ENCODE measurements at regions not wholly inside any gene's neighbourhood (a gene's known extent, or its start where the extent isn't known, plus 50 kb on each side); places are given as distances from the start of the nearest gene placed in this dataset.
"Not testable (repeated sequence)": the region's sequence is repeated elsewhere in the genome, so short reads cannot be mapped to it uniquely, and the experiment has no call there.

DNA sequence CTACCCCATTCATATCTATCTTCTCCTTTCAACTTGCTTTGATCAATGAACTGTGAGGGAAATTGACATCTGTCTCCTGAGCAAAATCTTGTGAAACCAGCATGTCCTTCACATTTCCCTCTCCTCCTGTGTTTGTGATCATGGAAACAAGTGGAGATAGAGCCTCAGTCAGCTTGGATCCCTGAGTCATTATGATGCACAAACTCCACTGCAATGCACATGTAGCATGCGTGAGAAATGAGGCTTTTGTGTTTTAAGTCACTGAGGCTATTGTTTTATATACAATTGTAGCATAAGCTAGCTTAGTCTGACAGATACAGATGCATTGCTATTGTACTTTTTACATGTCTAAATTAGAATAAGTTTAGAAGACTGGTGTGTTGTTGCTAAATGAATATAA lies 85.2 kb upstream of the HNMT start:
- intact Hi-C loops (cut with micrococcal nuclease), result no loop called here

DNA sequence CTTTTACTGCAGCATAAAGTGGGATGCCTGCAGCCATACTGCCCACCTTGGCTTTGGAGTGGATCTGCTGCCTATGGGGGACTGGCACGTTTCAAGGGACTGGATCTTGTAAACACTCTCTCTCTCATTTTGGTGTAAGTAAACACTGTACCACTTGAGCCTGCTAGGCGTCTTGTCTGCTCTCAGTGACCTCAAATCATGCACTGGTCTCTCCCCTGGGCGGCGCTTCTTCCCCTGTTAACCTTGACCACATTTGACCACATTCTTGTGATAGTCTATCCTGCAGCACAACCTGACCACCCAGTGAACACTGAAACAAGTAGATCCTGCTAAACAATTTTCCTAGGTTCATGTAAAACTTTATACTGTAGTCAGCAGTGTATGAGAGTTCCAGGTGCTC lies 82.6 kb upstream of the HNMT start:
- intact Hi-C loops (cut with micrococcal nuclease), result no loop called here

DNA sequence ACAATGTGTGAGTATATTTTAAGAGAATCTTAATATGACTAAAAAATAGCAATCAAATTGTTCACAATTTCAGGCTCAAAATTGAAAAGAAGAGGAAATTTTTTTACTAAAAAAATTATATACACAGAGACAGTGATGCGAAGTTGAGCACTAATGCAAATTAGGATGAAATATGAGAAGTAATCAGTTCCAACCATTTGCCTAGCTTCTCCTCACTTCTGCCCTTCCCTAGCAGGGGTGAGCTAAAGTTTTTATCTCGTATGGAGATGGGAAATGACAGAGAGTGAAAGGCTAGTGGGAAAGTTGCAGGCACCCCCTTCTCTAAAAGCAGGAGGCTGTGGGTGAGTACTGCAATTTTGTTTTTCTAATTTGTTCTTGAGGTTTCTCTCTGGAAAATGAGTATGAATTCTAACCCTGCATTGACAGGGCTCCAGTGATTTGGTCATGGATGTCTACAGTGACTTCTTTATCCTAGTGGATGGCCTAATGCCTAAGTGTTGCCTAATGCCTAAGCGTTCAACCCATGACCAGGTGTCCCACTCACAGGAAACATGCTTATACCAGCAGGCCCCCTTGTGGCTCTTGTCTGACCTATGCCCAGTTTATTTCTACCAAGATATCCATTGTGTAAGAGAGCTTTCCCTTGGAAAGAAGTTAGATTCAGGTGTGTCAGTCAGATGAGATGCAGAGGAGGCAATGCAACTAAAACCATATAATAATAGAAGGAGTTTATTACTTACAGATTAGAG lies 78.0 kb upstream of the HNMT start:
- intact Hi-C loops (cut with micrococcal nuclease), result no loop called here

DNA sequence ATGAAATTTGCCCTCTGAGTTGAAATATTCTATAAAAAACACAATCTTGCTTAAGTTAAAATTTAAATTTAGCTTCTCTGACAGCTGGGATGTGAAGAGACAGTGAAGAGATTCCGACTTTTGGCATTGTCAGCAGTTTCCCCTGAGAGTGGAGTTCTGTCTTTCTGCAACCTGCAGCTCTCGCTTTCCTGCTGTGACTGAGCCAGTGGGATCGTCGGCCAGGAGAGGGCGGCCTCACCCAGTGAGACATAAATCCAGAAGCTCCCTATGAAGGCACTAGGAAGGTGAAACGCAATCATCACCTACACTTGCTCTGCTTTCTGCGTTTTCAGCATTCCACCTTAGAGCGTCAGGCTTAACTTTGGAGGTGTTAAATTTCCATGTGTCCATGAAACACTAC lies 75.4 kb upstream of the HNMT start:
- intact Hi-C loops (cut with micrococcal nuclease), result no loop called here

DNA sequence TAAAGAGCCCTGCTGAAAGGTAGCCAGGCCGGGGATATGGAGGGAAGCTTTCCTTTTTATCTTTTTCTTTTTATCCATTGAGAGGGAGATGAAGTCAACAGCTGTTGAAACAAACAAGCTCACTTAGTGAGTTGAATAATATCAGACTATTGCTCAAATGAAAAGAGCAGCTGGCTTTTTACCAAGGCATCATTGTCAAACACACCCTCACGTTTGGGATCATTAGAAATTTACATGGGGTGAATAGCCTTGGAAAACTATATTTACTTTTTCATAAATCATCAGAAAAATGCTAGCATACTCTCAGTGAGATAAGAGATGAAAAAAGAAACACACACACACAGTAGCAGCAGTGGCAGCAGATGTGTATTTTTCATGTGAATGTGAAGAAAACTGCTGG lies 71.5 kb upstream of the HNMT start:
- intact Hi-C loops (cut with micrococcal nuclease), result no loop called here

DNA sequence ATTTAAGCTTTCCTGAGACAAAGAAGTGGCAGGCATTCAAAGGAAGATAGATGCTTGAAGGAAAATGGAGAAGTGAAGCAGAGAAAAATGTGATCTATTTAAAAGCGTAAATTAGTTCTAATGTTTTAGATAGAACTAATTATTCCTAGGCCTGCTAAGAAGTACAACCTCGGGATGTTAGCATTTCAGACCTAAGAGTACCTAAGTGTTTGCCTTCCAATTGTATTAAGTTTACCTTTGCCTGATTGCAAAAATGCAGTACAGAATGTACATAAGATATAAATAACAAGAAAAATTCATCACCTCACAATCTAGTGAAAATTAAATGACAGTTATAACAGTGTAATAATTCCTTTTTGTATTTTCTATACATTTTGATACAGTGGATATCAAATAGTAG lies 71.1 kb upstream of the HNMT start:
- intact Hi-C loops (cut with micrococcal nuclease), result no loop called here

DNA sequence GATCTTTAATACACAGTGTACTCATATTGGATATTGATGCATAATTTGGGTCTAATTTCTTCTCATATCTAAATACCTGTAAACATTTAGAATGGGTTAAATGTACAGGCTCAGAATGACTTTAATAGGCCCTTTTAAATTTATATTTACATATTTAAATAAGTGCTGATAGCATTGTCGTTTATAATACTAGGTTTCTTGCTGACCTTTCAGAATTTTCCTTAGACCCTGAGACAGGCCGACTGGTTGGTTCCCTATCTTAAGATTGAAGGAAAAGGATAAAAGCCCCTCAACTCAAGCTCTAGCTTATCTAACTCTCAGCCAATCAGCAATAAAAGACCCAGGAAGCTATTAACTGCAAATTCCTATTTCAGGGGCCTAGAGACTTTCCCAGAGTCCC lies 67.8 kb upstream of the HNMT start:
- intact Hi-C loops (cut with micrococcal nuclease), result no loop called here

DNA sequence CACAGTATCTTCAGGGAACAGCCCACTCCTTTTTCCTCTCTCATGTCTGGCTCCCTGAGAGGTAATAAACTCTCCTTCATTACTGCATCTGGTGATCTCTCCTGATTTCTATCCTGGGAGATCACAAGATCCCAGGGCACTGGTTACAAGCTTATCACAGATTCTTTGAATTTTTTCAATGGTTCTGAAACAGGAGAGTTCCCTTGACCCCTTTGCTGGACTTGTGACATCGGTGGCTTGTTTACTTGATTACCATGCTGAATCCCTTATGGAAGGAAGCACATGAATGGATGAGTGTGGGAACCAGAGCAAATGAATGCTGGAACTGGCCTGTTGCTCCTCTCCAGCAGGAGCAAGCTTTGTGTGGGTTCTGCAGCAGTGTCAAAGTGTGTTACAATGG lies 67.2 kb upstream of the HNMT start:
- intact Hi-C loops (cut with micrococcal nuclease), result no loop called here

DNA sequence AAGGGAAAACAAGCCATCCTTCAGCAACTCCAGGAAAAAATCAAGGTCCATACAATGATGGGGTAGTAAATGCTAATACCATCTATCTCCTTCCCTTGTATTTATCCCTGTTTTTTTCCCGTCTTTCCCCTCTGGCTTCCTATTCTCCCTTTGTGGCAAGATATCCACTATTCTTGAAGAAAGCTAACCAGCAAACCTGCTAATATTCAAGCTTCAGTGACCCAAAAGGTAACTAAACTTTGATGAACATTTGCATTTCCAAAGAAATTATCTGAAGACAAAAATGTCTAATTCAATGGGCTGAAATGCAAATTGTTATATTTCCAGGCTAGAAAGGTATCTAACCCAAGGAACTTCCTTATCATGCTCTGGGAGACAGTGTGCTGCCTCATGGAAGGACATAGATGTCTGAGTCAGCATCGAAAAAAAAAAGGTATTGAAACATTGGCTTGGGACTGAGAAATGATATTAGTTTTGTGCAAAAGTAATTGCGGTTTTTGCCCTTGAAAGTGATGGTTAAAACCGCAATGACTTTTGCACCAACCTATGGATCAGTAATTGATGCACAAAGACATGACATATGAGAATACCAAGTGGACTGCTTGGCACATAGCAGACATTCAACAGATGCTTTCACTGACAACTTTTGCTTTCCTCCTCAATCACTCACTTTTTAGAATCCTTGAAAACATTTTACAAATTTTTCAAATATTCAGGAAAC lies 63.7 kb upstream of the HNMT start:
- intact Hi-C loops (cut with micrococcal nuclease), result no loop called here

DNA sequence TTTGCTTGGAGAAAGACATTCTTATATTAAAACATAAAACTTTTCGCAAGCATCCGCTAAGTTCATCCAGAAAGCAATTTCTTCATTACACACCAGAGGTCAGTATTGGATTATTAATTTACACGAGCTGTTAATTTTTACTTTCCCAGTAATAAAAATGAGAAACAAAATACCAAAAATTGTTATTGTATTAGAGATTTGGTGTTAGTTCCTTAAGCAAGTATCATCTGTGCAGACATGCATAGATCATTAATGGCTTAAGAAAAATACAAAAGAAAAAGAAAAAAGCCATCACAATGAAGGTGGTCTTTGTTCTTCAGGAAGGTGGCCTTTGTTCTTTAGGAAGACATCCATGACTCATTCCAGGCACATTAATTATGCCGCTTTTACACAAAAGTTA lies 53.6 kb upstream of the HNMT start:
- intact Hi-C loops (cut with micrococcal nuclease), result loop anchor here (2.0 kb wide), 1 partner anchor 916 kb away; no protein-coding TSS in a partner anchor

DNA sequence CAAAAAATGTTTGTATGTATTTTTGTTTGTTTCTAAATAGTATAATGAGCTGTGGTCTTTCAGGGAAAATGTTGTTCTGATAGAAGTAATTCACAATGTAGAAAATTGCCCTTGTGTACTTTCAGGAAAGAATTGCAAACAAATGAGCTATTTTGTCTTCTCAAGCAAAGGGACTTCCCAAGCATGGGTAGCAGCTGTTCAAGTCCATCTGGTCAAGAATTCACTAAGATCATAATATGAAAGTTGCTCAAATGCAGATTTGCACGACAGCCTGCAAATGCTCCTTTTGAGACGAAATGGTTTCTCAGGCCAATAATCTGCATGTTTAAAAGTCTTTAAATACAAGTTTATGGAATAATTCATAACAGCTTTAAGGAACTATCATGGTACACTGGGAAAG lies 51.9 kb upstream of the HNMT start:
- intact Hi-C loops (cut with micrococcal nuclease), result no loop called here

DNA sequence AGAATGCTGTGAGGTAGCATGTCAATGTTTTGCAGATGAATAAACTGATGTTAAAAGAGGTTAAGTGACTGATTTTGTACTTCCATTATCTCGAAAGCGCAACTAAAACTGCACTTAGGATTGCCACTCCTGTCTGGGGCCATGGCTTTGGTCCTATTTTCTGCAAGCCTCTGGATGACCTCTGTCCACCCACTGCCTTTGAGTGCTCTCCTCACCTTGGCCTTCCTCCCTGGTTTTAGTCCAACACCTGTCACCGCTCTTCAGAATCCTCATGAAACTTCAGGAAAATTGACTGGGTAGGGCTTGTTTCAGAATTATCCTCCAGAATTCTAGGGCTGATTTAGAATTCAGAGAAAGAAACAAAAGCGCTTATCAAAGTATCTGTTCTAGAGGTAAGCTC lies 51.1 kb upstream of the HNMT start:
- intact Hi-C loops (cut with micrococcal nuclease), result no loop called here

DNA sequence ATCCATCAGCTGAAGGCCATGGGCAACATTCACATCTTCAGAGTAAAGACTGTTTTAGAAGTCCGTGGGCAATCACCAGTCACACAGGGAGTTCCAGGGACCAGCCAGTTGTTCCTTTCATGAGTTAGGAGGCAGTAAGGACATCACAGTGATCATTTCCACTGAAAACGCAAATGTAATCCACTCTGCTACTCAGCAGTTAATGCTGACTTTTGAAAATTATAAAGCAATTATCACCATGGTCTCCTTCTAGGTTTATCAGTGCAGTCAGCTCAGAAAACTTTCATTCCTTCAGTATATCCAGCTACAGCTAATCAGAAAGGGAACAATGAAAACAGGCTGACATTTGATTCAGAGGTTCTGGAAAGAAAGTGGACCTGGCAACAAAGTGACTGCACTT lies 50.6 kb upstream of the HNMT start:
- intact Hi-C loops (cut with micrococcal nuclease), result not testable (repeated sequence)
